ENCODE measurements at regions not wholly inside any gene's neighbourhood (a gene's known extent, or its start where the extent isn't known, plus 50 kb on each side); places are given as distances from the start of the nearest gene placed in this dataset.

- H3K4me3 Mint-ChIP-seq: no peak overlapping the region
- H3K36me3 Mint-ChIP-seq (ENCODE audit: low read depth): no peaks in the 10 kb centered on the region
- no peak overlapping the region for H3K27ac Mint-ChIP-seq
- no peaks in the 10 kb centered on the region for H3K27me3 Mint-ChIP-seq (ENCODE audit: low read depth)
- no peaks in the 10 kb centered on the region for H3K4me1 Mint-ChIP-seq (ENCODE audit: low read depth)
- H3K9me3 Mint-ChIP-seq: no peaks in the 10 kb centered on the region
These were observed 478.1 kb upstream of the CHAC2 start for GRCh38 chr2:53289309-53290006.

- H3K27ac Mint-ChIP-seq: no peak overlapping the region
- no peaks in the 10 kb centered on the region for H3K27me3 Mint-ChIP-seq (ENCODE audit: low read depth)
- no peaks in the 10 kb centered on the region for H3K36me3 Mint-ChIP-seq (ENCODE audit: low read depth)
- H3K4me1 Mint-ChIP-seq (ENCODE audit: low read depth): no peaks in the 10 kb centered on the region
- no peak overlapping the region for H3K4me3 Mint-ChIP-seq
- no peaks in the 10 kb centered on the region for H3K9me3 Mint-ChIP-seq
These were observed 481.3 kb upstream of the CHAC2 start for GRCh38 chr2:53286345-53286744.

DNA sequence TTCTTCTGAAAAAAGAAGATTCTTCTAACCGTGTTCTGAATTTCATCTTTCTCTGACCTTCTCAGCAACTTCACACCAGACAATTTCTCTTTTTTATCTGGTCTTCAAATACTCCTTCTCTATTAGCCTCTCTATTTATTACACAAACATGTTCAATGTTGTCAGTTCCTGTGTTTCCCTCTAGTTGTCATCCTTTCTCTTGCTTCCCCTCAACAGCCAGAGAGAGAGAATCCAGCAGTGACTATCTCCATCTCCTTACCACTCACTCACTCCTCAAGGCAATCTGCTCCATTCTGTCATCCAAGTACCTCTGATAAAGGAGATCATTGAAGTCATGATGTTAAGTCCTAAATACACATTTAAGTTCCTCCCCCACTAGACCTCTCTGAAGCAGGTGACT, 491.9 kb upstream of the CHAC2 start:
- Mint-ChIP-seq H3K4me1 (ENCODE audit: low read depth) (no peaks in the 10 kb centered on the region), H3K9me3 (no peaks in the 10 kb centered on the region), H3K4me3 (no peak overlapping the region), H3K36me3 (ENCODE audit: low read depth) (no peaks in the 10 kb centered on the region), H3K27ac (no peak overlapping the region), H3K27me3 (ENCODE audit: low read depth) (no peaks in the 10 kb centered on the region)

GRCh38 chr2:53268626-53269025, 499.0 kb upstream of the CHAC2 start:
- Mint-ChIP-seq H3K4me3 (no peak overlapping the region), H3K9me3 (no peaks in the 10 kb centered on the region), H3K4me1 (ENCODE audit: low read depth) (no peaks in the 10 kb centered on the region), H3K27ac (no peak overlapping the region), H3K36me3 (ENCODE audit: low read depth) (no peaks in the 10 kb centered on the region), H3K27me3 (ENCODE audit: low read depth) (no peaks in the 10 kb centered on the region)

- Mint-ChIP-seq H3K36me3 (ENCODE audit: low read depth) (no peaks in the 10 kb centered on the region), H3K9me3 (no peaks in the 10 kb centered on the region), H3K27ac (no peak overlapping the region), H3K27me3 (ENCODE audit: low read depth) (no peaks in the 10 kb centered on the region), H3K4me1 (ENCODE audit: low read depth) (no peaks in the 10 kb centered on the region), H3K4me3 (no peak overlapping the region)
These were observed 499.5 kb upstream of the CHAC2 start for GRCh38 chr2:53268086-53268485.

DNA sequence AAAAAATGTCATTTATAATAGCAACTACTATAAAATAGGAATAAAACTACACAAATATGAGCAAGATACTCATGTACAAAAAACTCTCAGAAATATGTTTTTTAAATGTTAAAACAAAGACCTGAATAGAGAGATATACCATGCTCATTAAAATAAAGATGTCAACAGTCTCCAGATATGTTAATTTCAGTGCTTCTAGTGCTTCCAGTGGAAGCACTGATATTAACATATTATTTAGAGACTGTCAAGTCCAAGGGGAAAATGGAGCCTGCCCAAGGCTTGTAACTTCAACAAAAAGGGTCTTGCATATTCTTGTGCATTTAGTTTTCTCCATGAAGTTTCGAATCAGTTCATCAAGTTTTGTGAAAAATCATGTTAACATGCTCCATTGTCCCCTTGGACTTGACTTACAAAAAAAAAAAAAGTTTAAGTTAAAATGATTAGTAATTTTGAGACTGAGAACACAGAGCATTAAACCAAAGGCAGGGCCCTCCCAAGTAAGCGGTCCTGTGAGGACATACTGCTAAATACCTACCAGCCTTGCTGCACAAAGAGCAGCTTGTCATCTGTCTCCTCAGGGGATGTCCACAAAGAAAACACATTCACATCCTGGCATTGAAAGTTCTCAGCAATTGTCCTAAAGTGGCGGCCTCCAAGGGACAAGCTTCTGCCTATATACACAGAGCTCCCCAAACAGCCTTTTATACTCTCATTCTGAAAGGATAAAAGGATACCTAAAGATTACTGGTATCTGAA, 501.9 kb upstream of the CHAC2 start:
- no peaks in the 10 kb centered on the region for H3K36me3 Mint-ChIP-seq (ENCODE audit: low read depth)
- no peak overlapping the region for H3K4me3 Mint-ChIP-seq
- no peak overlapping the region for H3K27ac Mint-ChIP-seq
- no peaks in the 10 kb centered on the region for H3K27me3 Mint-ChIP-seq (ENCODE audit: low read depth)
- H3K9me3 Mint-ChIP-seq: no peaks in the 10 kb centered on the region
- no peaks in the 10 kb centered on the region for H3K4me1 Mint-ChIP-seq (ENCODE audit: low read depth)

- no peaks in the 10 kb centered on the region for H3K36me3 Mint-ChIP-seq (ENCODE audit: low read depth)
These were observed 507.0 kb upstream of the CHAC2 start for GRCh38 chr2:53260568-53260967.

DNA sequence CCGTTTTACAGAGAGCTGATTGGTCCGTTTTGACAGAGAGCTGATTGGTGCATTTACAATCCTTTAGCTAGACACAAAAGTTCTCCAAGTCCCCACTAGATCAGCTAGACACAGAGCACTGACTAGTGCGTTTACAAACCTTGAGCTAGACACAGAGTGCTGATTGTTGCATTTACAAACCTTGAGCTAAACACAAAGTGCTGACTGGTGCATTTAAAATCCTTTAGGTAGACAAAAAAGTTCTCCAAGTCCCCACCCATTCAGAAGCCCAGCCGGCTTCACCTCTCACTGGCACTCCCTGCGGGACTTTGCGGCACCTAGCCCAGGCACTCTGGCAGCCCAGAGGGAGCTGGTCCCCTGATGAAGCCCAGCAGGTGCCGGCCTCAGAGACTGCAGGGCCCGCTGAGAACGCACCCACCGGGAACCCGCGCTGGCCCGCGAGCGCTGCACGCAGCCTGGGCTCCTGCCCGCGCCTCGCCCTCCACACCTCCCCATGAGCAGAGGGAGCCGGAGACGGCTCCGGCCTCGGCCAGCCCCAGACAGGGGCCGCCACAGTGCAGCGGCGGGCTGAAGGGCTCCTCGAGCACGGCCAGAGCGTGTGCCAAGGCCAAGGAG, 508.1 kb upstream of the CHAC2 start:
- H3K36me3 Mint-ChIP-seq (ENCODE audit: low read depth): no peaks in the 10 kb centered on the region
- no peaks in the 10 kb centered on the region for H3K4me1 Mint-ChIP-seq (ENCODE audit: low read depth)
- H3K27me3 Mint-ChIP-seq (ENCODE audit: low read depth): no peaks in the 10 kb centered on the region
- H3K9me3 Mint-ChIP-seq: no peaks in the 10 kb centered on the region
- no peak overlapping the region for H3K27ac Mint-ChIP-seq
- no peak overlapping the region for H3K4me3 Mint-ChIP-seq

More at GRCh38 chr2:53260568-53260967, 507.0 kb upstream of the CHAC2 start:
- no peak overlapping the region for H3K4me3 Mint-ChIP-seq
- no peaks in the 10 kb centered on the region for H3K9me3 Mint-ChIP-seq
- no peak overlapping the region for H3K27ac Mint-ChIP-seq
- no peaks in the 10 kb centered on the region for H3K4me1 Mint-ChIP-seq (ENCODE audit: low read depth)
- H3K27me3 Mint-ChIP-seq (ENCODE audit: low read depth): no peaks in the 10 kb centered on the region

DNA sequence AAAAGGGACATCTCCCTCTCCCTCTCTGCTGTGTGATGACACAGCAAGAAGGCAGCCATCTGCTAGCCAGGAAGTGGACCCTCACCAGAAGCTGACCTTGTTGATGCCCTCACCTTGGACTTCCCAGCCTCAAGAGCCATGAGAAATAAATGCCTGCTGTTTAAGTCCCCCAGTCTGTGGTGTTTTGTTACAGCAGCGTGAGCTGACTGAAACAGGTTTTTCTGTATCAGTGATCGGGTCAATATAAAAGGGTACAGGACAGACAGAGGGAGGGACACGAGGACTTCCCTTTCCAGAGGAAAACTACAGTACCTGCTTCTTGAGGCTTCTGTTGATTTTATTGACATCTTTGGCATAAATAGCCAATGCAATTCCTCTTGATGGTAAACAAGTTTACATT, 510.3 kb upstream of the CHAC2 start:
- H3K4me3 Mint-ChIP-seq: no peak overlapping the region
- H3K9me3 Mint-ChIP-seq: no peaks in the 10 kb centered on the region
- H3K27me3 Mint-ChIP-seq (ENCODE audit: low read depth): no peaks in the 10 kb centered on the region
- H3K27ac Mint-ChIP-seq: no peak overlapping the region
- no peaks in the 10 kb centered on the region for H3K4me1 Mint-ChIP-seq (ENCODE audit: low read depth)
- no peaks in the 10 kb centered on the region for H3K36me3 Mint-ChIP-seq (ENCODE audit: low read depth)

GRCh38 chr2:53253244-53253643, 514.4 kb upstream of the CHAC2 start:
- H3K4me3 Mint-ChIP-seq: no peak overlapping the region
- H3K27me3 Mint-ChIP-seq (ENCODE audit: low read depth): no peaks in the 10 kb centered on the region
- H3K27ac Mint-ChIP-seq: no peak overlapping the region
- no peaks in the 10 kb centered on the region for H3K36me3 Mint-ChIP-seq (ENCODE audit: low read depth)
- no peaks in the 10 kb centered on the region for H3K9me3 Mint-ChIP-seq
- H3K4me1 Mint-ChIP-seq (ENCODE audit: low read depth): no peaks in the 10 kb centered on the region

DNA sequence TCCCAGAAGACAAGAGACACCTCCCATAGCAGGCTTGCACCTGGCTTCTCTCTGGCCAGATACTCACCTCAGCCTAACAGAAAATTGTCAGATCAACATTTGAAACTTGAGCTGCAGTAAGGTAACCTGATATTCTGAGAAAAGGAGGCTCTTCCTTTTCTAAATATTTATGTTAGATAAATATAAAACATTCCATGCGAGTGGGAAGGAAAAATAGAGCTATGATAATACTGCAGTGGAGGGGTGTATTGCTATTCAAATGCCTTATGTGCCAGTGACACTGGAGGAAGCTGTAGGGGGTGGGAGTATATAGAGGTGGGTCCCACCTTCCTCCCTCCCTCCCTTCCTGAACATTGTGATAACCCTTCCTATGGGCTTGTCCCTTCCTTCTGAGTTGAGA, 515.5 kb upstream of the CHAC2 start:
- Mint-ChIP-seq H3K27ac (no peak overlapping the region), H3K9me3 (no peaks in the 10 kb centered on the region), H3K36me3 (ENCODE audit: low read depth) (no peaks in the 10 kb centered on the region), H3K27me3 (ENCODE audit: low read depth) (no peaks in the 10 kb centered on the region), H3K4me1 (ENCODE audit: low read depth) (no peaks in the 10 kb centered on the region), H3K4me3 (no peak overlapping the region)

DNA sequence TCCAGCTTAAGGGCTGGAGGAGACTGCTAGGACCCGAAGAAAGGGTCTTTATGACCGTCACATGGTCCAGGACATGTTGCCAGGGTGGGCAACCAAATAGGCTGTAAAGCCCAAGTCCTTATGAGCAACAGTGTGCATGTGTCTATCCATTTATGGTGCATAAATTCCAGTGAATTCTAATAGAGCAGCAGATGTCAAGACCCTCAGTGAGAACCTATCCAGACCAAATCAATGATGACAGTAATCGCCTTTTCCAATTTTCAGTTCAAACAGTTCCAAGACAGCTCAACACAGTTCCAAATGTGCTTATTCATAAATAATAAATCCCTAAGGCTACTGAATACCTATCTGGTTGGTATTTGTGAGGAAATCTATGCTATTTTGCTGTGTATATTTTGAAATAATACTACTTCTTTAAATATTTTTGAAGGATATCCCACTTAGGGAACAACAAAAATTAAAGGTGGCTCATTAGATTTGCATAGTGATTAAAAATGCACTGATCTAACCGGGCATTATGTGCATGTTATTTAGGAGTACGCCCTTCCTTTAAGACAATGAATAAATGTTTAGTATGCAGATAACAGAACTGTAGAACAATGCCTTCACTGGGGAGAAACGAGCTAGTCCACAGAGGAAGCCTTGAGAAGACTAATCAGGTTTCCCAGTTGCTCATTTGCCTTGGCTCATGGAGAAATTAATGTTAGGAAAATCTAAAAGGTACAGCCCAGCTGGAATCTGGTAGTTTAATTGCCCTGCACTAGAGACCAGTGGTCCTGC, 519.5 kb upstream of the CHAC2 start:
- H3K36me3 Mint-ChIP-seq (ENCODE audit: low read depth): no peaks in the 10 kb centered on the region
- H3K27ac Mint-ChIP-seq: no peak overlapping the region
- H3K27me3 Mint-ChIP-seq (ENCODE audit: low read depth): no peaks in the 10 kb centered on the region
- H3K9me3 Mint-ChIP-seq: no peaks in the 10 kb centered on the region
- no peaks in the 10 kb centered on the region for H3K4me1 Mint-ChIP-seq (ENCODE audit: low read depth)
- H3K4me3 Mint-ChIP-seq: no peak overlapping the region

- H3K9me3 Mint-ChIP-seq: no peaks in the 10 kb centered on the region
- no peaks in the 10 kb centered on the region for H3K36me3 Mint-ChIP-seq (ENCODE audit: low read depth)
- H3K4me3 Mint-ChIP-seq: no peak overlapping the region
- no peak overlapping the region for H3K27ac Mint-ChIP-seq
- H3K27me3 Mint-ChIP-seq (ENCODE audit: low read depth): no peaks in the 10 kb centered on the region
- H3K4me1 Mint-ChIP-seq (ENCODE audit: low read depth): no peaks in the 10 kb centered on the region
These were observed 524.2 kb upstream of the CHAC2 start for GRCh38 chr2:53243430-53243829.

GRCh38 chr2:53242090-53242489, 525.5 kb upstream of the CHAC2 start:
- Mint-ChIP-seq H3K27me3 (ENCODE audit: low read depth) (no peaks in the 10 kb centered on the region), H3K4me1 (ENCODE audit: low read depth) (no peaks in the 10 kb centered on the region), H3K9me3 (no peaks in the 10 kb centered on the region), H3K27ac (no peak overlapping the region), H3K36me3 (ENCODE audit: low read depth) (no peaks in the 10 kb centered on the region), H3K4me3 (no peak overlapping the region)

Measured in T-helper 1 cell treated with Interleukin-12 subunit alpha and Interleukin-12 subunit beta and Interleukin-4 antibody, amounts not matched to agents 30 μg/mL and 1 μg/mL, for 36 hours (primary cell).